AG09319 (cell line): ENCODE measurements at regions not wholly inside any gene's neighbourhood (a gene's known extent, or its start where the extent isn't known, plus 50 kb on each side); places are given as distances from the start of the nearest gene placed in this dataset.
"Not testable (repeated sequence)": the region's sequence is repeated elsewhere in the genome, so short reads cannot be mapped to it uniquely, and the experiment has no call there.

Experiments used
- DNase-seq: peaks from one replicate; pipeline ENCODE4 v3.0.0-alpha.2; 2010; ENCODE audit warnings: low read depth; ENCODE audit errors: extremely low read depth
- TF ChIP-seq, protein P1 (sequence below): IDR thresholded peaks from 2 replicates; pipeline ENCODE4 v1.5.1; 2011; ENCODE audit warnings: low read depth, mild to moderate bottlenecking, inconsistent platforms, low read length, moderate library complexity

DNA sequence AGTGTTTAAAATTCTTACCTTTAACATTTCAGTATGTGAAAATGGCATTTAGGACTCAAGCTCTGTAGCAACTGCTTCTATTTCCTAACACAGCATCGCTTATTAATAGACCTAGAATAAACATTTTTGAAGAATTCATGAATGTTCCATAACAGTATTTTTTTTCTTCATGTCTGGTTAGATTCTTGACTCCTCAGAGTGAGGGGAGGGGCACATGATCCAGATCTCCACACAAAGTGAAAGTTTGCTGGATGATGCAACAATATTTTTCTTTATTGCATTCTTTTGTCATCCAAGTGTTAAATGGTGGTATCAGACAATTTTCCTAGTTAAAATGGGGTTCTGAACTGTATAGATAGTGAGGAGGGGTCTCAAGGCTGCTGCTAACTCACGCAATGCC, 130.8 kb upstream of the MAN2A1 start:
- TF ChIP-seq, protein P1, sequence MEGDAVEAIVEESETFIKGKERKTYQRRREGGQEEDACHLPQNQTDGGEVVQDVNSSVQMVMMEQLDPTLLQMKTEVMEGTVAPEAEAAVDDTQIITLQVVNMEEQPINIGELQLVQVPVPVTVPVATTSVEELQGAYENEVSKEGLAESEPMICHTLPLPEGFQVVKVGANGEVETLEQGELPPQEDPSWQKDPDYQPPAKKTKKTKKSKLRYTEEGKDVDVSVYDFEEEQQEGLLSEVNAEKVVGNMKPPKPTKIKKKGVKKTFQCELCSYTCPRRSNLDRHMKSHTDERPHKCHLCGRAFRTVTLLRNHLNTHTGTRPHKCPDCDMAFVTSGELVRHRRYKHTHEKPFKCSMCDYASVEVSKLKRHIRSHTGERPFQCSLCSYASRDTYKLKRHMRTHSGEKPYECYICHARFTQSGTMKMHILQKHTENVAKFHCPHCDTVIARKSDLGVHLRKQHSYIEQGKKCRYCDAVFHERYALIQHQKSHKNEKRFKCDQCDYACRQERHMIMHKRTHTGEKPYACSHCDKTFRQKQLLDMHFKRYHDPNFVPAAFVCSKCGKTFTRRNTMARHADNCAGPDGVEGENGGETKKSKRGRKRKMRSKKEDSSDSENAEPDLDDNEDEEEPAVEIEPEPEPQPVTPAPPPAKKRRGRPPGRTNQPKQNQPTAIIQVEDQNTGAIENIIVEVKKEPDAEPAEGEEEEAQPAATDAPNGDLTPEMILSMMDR = no peak
- no peak for DNase-seq

DNA sequence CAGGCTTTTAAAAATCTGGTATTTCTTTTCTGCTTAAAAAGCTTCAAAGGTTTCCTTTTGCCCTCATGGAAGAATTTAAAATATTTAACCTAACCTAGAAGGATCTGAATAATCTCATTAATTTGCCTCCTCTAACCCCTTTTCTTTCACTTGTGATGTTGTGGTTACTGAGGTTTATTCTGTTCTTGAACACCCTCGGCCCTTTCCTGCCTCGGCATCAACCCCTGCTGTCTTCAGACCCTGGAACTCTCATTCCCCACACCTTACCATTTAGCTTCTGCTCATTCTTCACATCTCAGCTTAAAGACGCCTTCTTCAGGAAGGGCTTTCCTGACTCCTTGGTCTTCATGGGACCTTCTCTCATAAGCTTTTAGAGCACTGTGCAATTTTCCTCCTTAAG, 131.4 kb upstream of the MAN2A1 start:
- TF ChIP-seq, protein P1 = no peak
- no peak for DNase-seq

DNA sequence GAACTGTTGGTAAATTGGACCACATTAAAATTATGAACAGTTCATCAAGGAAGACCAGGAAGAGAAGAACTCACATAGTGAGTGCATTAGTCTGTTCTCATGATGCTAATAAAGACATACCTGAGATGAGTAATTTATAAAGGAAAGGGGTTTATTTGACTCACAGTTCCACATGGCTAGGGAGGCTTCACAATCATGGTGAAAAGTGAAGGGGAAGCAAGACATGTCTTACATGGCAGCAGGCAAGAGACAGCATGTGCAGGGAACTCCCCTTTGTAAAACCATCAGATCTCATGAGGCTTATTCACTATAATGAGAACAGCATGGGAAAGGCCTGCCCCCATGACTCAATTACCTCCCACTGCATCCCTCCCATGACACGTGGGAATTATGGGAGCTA, 135.9 kb upstream of the MAN2A1 start:
- no peak for DNase-seq
- TF ChIP-seq, protein P1 = no peak

GRCh38 chr5:109551234-109551633, 138.5 kb upstream of the MAN2A1 start:
- not testable (repeated sequence) for DNase-seq

- TF ChIP-seq, protein P1 = no peak
- no peak for DNase-seq
These were observed 139.7 kb upstream of the MAN2A1 start for GRCh38 chr5:109550077-109550476.

DNA sequence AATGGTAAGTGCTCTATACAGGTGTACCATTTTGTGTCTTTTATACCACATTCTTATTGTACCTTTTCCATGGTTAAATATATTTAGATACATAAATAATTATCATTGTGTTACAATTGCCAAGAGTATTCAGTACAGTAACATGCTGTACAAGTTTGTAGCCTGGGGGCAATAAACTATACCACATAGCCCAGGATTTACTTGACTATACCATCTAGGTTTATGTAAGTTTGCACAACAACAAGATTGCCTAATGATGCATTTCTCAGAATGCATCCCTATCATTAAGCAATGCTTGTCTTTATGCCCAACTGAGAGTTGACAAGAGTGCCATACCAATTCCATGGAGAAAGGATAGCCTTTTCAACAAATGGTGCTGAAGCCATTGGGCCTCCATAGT, 136.7 kb upstream of the PJA2 start:
- TF ChIP-seq, protein P1 = no peak
- DNase-seq = no peak

- DNase-seq = not testable (repeated sequence)
These were observed 135.1 kb upstream of the PJA2 start for GRCh38 chr5:109544873-109545272.

DNA sequence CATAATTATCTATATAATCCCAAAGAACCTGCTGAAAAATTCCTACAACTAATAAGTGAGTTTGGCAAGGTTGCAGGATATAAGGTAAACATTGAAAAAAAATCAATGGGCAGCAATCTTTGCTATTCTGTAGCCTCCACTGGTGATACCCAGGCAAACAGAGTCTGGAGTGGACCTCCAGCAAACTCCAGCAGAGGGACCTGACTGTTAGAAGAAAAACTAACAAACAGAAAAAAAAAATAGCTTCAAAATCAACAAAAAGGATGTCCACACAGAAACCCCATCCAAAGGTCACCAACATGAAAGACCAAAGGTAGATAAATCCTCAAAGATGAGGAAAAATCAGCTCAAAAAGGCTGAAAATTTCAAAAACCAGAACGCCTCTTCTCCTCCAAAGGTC, 128.9 kb upstream of the PJA2 start:
- DNase-seq = not testable (repeated sequence)

DNA sequence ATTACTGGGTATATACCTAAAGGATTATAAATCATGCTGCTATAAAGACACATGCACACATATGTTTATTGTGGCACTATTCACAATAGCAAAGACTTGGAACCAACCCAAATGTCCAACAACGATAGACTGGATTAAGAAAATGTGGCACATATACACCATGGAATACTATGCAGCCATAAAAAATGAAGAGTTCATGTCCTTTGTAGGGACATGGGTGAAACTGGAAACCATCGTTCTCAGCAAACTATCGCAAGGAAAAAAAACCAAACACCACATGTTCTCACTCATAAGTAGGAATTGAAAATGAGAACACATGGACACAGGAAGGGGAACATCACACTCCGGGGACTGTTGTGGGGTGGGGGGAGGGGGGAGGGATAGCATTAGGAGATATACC, 125.3 kb upstream of the PJA2 start:
- DNase-seq = not testable (repeated sequence)

- TF ChIP-seq, protein P1 = no peak
- no peak for DNase-seq
These were observed 124.0 kb upstream of the PJA2 start for GRCh38 chr5:109533751-109534272.
